ENCODE measurements at regions not wholly inside any gene's neighbourhood (a gene's known extent, or its start where the extent isn't known, plus 50 kb on each side); places are given as distances from the start of the nearest gene placed in this dataset.

DNA sequence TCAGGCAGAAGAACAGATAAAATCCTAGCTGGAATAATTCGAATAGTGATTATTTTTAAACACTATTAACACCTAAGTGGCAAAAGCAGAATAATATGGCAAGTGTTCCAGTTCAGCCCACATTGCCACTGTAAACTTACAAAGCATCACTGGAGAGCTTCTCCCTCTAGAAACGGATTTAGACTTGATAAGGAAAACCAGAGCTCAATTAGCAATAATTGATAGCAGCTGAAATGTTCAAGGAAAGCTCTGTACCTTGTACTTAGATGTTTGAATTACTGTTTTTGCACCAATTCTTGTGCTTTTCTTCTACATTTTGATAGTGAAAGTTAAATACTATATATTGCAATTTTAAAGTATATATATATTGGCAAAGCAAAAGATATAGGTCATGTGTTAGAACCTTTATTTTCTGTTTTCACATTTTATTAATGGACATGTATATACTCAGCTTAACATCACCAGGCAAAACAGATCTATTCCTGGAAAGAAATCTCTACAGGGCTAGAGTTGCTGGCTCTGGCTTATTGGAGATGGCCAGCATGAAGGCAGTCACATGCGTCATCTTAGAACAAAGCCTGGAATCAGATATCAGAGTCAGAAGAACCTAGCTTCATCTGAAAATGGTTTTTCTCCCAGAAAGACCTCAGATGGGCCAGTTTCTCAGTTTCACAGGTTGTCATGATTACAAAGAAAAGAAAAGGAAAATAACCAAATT is 149.1 kb upstream of the CTAGE1 start:
- DNase-seq (ENCODE audit: low read depth) = no peak

DNA sequence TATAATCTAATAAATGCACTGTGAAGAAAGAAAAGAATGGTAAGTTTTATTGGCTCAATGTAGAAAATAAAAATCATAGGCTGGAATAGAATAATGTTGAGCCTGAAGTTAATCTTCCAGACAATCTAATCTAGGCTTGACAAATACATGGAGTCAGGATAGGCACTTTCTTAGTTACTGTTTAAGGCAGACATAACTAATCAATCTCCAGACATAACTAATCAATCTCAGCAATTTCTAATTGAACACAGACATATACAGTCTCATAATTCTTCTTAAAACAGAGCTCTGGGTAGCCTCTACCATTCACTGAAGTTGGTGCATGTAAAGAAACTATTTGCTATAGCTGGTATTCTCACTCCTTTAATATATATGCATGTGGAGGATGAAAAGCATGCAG is 150.1 kb upstream of the CTAGE1 start:
- no peak for DNase-seq (ENCODE audit: low read depth)

DNA sequence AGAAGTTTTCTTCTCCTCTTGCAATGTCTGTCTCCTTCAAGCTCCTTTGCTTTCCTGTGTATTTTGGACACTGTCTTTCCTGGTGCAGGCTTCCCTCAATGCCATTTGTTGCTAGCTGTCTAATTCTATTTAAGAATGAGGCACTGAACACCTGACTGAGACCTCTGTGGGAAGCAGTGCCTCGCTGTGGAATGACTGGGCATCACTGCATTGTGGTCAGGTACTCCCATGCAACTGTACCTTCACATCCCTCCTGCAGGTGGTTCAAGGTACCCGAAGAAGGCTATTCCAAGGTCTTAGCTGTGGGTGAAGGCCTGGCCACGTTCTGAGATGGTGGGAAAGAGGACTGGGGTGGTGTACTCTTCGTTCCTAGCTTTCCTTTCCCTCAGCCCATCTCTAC is 152.8 kb upstream of the CTAGE1 start:
- DNase-seq (ENCODE audit: low read depth) = no peak

DNA sequence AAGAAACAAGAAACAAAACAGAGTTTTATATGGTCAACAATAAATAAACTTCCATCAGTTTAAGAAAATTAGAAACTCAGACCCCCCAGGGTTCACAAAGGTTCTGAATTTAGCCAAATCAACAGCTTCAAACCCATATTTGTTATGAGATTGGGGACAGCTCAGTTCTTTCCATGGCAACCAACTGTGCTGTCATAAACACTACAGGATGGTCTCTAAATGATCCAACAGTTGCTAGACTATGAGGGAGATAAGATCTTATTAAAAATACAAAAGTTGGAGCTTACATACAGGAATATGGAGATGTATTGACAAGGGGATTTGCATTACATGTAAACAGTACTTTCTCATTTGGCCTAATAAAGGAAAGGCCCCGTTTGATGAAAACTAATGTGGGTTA is 154.6 kb upstream of the CTAGE1 start:
- DNase-seq (ENCODE audit: low read depth) = peak; percentile 53

DNA sequence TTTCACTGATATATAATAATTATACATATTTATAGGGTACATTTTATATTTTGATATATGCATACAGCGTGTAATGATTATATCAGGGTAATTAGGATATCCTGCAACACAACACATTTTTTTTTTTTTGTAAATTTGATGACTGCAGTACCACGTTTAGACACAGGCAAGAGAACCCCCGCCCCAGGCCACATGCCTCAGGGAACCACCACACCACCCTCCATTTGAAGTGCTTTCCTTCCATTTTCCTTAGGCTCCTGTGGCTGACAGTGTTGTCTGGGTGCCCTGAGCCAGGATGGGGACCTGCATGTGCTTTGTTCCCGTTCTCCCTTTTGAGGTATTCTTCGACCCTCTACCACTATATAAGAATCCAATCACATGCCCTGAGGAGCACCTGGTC is 161.6 kb upstream of the CTAGE1 start:
- DNase-seq (ENCODE audit: low read depth) = no peak

DNA sequence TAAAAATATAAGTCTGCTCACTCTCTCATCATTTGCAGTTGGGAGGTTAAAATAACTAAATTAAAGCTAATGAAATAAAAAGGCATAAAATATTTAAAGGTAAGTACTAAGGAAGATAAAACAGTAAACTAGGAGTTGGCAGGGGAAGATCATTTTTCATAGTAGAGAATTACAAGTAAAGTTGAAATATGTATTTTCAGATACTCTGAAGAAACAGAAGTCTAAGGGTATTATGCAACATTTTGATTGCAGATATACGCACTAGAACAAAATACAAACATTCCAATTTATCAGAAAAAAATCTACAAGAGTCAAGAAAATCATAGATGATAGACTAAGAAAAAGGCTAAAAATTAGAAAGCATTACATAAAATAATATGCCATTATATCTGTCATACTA is 167.6 kb upstream of the CTAGE1 start:
- DNase-seq (ENCODE audit: low read depth) = no peak

DNA sequence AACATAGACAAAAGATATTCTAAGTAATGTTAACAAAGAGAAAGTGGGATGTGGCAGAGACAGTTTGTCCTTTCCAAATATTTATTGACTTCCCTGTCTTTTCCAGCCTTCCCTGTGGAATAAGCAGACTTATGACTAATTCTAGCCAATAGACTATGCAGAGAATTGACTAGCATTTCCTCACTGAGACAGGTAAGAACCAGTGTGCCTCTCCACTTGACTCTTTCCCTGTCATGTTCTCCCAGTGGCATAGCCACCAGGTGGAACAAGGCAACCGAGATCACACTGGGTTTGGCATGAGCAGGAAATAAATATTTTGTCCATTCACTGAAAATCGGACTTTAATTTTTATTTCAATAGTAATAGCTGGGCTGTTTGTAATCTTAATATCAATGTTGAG is 168.1 kb upstream of the CTAGE1 start:
- no peak for DNase-seq (ENCODE audit: low read depth)

DNA sequence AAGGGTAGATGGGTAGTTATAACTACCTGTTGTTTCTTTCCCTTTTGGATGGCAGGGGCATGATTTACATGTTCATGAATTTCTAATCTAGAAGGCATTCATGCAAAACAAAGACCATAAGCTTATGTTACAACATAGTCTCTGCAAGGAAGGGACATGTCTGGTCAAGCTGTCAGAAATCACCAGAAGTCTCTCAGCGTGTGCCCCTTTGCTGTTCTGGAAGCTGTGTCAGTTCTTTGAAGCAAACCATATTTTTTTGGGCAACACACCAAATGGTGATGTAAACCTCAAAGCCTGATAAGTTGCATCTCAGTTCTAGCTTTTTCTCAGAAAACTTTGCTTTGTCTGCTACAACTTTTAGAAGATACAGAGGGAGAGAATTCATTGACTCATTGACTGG is 173.5 kb upstream of the CTAGE1 start:
- no peak for DNase-seq (ENCODE audit: low read depth)

DNA sequence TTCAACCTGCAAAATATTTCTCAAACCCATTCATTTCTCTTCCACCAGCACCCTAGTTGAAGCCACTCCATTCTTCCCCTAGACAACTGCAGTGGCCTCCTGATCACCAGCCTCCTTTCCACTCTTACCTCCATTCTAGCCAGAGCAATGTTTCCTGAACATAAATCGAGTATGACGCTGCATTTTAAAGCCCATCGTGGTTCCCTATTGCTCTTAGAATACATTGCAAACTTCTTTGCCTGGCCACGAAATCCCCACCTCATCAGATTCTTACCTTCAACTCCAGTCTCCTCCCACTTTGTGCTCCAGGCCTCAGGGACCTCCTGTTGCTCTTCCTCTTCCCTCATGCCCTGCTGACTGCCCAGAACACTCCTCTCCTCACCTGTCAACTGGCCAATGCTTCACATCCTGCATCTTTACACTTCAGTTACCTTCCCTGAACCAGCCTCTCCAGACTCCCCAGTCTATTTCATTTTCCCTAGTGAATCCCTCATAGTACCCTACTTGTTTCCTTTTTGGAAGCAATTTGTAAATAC is 176.5 kb upstream of the CTAGE1 start:
- DNase-seq (ENCODE audit: low read depth) = no peak

DNA sequence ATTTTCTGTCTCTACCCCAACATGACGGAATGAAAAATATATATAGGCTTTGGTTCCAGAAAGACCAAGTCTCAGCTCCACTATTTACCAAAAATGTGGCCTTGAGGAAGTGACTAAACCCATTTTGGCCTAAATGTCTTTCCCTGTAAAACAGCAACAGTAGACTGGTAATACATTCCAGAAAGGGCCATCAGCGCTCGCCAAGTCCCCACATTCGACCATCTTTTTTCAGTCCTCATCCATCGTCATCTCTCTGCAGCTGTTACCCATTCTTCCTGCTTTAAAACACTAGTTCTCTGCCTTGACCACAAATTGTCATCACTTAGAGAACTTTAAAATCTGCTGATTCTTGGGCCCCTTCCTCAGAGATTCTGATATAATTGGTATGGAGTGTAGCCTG is 183.8 kb upstream of the CTAGE1 start:
- DNase-seq (ENCODE audit: low read depth) = no peak

DNA sequence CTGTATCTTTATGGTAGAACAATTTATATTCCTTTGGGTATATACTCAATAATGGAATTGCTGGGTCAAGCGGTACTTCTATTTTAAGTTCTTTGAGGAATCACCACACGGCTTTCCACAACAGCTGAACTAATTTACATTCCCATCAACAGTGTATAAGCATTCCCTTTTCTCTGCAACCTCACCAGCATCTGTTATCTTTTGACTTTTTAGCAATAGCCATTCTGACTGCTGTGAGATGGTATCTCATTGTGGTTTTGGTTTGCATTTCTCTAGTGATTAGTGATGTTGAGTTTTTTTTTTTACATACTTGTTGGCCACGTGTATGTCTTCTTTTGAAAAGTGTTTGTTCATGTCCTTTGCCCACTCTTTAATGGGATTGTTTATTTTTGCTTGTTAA is 184.7 kb upstream of the CTAGE1 start:
- peak; percentile 63 for DNase-seq (ENCODE audit: low read depth)

DNA sequence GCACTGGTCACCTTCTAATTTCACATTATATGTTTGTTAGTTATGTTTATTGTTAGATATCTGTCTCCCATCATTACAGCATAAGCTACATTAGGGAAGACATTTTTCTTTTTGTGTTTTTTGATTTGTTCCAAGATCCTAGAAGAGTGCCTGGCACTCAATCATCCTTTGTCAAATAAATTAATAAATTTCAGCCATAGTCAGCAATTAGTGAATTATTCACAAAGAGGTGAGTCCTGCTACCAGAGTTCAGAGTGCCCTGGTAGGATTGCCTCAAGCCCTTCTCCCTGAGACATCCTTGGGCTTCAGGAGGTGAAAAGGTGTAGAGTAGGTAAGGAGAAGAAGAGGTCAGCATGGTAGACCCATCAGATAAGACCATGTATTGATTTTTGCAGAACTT is 186.2 kb upstream of the CTAGE1 start:
- DNase-seq (ENCODE audit: low read depth) = no peak

DNA sequence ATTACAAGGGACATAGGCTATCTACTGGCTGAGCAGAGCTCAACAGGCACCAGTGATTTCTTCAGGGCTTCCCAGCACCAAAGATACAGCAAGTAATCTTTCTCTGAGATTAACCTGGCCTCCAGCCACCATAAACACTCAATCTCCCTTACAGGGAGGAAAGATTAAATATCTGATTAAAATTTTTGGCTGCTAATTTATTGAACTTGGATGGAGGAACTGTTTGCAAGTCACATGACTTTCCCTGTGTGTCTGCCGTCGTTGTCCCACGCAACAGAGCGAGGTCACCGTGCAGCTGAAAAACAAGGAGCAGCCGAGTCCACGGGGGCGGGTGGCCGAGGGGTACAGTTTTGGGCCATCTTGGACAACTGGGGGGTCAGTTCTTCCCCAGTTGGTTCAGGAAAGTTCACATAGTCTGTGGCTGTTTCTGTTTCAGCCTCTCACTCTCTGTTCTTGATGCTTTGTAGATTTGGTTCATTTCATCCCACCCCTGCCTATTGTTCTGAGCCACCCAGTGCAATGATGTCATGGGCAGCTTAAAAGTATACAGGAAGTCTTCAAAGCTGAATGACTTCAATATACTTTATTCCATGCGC is 186.8 kb upstream of the CTAGE1 start:
- DNase-seq (ENCODE audit: low read depth) = peak; percentile 45

DNA sequence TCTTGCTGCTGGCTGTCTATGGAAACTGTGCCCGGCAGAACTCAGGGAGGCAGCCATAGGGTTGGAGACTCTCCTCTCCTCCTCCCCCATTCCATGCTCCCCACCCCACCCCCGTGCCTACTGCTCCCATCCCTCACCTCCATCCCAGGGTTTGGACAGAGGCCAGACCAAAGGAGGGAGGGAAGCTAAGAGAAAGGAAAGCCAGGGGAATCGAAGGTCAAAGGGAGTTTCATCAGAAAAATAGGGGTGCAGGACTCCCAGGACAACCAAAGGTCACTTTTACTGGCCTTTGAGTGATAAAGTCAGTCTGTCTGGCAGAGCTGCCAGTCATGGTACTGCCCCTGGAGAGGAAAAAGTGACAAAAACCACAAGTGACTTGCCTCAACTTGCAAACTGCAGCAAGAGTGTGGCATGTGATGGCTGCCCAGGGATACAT is 187.3 kb upstream of the CTAGE1 start:
- peak; percentile 29 for DNase-seq (ENCODE audit: low read depth)

DNA sequence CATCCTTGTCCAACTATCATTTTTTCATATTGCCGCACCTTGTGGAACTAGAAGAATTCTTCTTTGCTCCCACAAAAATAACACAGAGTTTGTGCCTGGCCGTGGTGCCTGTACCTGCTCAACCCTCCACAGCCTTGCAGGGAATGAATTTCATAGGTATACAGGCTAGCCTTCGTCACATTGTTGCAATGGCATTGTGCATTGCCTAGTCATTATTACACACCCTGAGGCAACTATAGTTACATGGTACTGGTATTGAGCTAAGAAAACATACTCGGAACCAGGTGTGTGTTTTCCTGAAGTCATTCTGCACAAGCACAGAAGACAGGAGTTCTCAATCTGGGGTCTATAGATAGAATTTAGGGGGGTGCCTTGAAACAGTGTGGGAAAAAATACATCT is 188.0 kb upstream of the CTAGE1 start:
- no peak for DNase-seq (ENCODE audit: low read depth)

DNA sequence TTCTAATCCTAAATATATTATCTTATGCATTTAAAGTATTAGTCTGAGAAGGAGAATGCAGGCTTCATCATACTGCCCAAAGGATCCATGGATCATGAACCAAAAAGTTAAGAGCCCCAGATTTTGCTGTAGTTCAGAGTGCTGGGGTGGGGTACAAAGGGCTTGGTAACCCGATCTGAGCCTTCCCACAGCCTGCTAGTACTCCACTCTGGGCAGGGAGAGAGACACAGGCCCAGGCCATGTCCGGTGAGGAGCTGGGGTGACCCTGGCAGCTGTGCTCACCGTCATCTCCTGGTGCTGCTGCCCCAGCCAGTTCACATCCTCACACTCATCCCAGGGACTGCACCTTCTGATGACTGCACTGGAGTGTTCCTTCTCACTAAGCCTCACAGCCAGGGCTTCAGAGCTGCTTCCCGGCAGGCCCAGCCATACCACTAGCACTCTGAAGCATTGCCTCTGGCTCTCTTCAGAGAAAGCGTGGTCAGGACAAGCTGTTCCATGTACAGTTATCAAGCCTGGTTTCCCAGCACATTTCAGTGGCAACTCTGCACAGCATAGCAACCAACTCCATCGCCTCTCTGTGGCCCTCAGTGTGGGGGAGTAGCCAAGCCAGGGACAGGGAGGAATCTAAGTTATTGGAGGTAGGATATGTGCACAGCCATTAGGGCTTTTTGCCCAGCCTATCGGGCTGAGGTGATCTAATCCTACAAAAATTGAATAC is 189.0 kb upstream of the CTAGE1 start:
- DNase-seq (ENCODE audit: low read depth) = peak; percentile 24

DNA sequence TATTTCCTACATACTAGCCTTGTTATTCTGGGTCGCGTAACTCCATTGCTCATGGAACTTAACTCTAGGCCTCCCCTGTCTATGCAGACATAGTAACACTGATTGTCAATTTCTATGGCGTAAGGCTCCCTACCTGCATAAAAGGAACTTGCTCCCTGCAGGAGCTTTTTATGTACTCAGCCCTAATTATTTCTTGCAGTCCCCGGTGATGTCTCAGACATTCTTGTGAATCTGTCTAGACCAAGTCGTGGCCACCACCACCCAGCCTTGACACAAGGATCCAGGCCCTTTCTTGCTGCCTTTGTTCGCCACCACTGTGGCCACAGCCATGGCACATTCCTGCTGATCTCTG is 189.5 kb upstream of the CTAGE1 start:
- no peak for DNase-seq (ENCODE audit: low read depth)

DNA sequence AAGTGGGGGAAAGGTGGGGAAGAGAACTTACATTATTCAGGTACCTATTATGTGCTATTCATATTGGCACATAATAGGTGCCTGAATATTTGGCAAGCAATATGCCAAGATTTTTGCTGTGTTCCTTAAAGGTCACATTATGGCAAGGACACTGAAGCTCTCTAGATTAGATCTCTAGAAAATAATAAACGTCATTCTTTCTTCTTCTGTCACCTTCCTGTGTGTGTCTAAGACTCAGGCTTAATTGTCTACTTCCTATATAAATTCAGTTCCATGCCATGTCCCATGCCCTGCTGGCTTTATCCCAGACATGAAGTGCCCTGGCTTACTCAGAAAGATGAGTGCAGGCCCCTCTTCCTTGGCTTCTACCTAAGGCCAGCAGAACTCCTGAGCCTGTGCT is 191.1 kb upstream of the CTAGE1 start:
- DNase-seq (ENCODE audit: low read depth) = peak; percentile 18

DNA sequence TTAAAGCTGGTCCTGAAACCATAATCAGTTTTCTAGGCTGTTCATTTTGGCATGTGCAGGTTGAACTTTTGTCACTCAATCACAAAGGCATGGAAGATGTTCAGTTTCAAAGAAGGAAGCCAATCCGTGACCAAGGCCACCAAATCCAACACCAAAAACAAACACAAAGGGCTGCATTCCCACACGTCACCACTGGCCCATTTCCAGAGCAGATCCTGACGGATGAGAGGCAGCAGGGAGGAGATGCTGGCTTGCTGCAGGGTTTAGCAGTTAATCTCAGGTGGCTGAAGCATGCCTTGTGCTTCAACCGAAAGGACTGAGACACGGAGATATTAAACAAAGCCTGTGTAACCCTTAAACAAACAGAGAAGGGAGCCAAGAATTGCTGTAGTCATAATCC is 191.9 kb upstream of the CTAGE1 start:
- DNase-seq (ENCODE audit: low read depth) = peak; percentile 79

DNA sequence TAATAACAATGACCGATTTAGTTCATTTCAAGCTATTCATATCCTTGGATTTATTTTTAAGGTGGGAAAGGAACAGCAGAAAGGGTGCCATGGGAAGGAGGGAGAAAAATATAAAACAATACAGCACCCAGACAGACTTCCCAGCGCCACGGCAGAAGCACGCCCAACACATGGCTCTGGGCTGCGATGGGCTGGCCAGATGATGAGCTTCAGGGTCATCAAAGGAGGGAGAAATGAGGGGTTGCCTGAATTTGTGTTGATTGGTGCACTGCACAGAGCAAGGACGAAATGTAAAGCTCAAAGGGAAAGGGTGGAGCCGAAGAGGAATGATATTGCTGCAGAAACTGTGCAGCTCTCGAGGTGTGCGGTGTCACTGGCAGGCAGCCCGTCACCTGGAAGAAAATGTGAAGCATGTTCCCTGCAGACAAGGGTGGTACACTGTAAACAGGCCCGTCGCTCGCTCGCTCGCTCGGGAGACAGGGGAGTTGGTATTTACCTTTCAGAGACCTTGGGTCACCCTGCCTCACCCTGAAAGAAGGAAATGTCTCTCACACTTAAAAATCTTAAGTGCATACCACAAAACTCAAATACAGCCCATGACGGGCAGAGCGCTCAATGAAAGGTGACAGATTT is 195.5 kb upstream of the CTAGE1 start:
- no peak for DNase-seq (ENCODE audit: low read depth)

DNA sequence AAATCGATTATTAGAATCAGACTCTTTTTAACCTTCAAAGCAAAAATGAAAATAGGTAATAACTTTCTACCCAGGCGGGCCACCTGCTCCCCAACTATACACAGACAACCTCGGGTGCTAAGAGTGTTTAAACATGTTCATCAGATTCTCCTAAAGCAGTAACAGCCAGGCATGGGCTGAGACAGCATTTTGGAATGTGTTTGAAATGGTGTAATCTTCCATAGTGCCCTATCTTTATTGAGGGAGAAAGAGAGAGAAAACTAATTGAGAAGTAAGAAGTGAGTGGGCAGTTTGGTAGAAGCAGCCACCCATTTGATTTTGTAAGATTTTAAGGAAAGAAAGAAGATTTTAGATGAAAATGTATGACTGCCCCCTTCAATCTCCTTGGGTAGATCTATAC is 196.1 kb upstream of the CTAGE1 start:
- DNase-seq (ENCODE audit: low read depth) = no peak

DNA sequence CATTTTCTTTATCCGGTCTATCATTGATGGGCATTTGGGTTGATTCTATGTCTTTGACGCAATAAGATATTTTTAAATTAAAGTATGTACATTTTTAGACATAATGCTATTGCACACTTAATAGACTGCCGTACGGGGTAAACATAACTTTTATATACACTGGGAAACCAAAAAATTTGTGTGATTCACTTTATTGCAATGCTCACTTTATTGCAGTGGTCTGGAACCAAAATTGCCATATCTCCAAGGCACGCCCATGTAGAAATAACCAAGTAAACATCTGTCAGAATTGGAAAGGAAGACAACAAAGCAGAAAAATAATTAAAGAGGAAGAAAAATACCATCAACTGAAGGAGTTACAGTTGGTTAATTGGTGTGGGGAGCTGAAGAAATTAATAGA is 205.8 kb upstream of the CTAGE1 start:
- no peak for DNase-seq (ENCODE audit: low read depth)

DNA sequence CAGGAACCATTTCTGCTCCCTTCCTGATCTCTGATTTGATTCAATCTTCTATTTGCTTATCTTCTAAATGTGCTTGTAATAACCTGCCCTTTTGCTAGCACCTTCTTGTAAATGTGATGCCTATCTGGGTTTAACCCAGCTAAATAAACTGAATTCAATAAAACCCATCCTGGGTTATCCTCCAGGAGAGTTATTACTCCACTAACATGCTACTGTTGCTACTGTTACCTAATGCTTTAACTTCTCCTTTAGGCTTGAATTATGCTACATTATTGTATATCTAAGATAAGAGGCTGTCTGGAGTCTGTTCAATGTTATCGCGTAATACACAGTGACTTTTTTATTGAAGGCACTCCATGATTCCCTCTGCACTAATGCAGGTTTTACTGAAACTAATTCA is 206.5 kb upstream of the CTAGE1 start:
- DNase-seq (ENCODE audit: low read depth) = no peak

Measured in M059J (cell line).